Activated naive CD4-positive, alpha-beta T cell treated with anti-CD3 and anti-CD28 coated beads, Interleukin-2, amount 50 U/mL, for 72 hours (primary cell): ENCODE measurements at regions not wholly inside any gene's neighbourhood (a gene's known extent, or its start where the extent isn't known, plus 50 kb on each side); places are given as distances from the start of the nearest gene placed in this dataset.

Source experiments
- ATAC-seq, 2 donors: fragments of 150-1000 bp; cut with Tn5 transposase; 2 replicates each; pipeline ENCODE4 v1.10.0; 2021; ENCODE audit warnings: mild to moderate bottlenecking in 2 of 2, moderate library complexity in 2 of 2
- DNase-seq, 2 donors: peaks; one replicate each; pipeline ENCODE4 v3.0.0; 2021 to 2022; ENCODE audit warnings: low spot score in 2 of 2
- H3K27ac Mint-ChIP-seq, 2 donors: one replicate each; pipeline ENCODE4 v1.8.0; 2022; ENCODE audit warnings: mild to moderate bottlenecking in 2 of 2, mixed read lengths in 2 of 2
- H3K36me3 Mint-ChIP-seq, 2 donors: one replicate each; pipeline ENCODE4 v1.8.0; 2022; ENCODE audit warnings: mixed read lengths in 2 of 2
- H3K9me3 Mint-ChIP-seq, 2 donors: one replicate each; pipeline ENCODE4 v1.8.0; 2022; ENCODE audit warnings: mixed read lengths in 2 of 2

DNA sequence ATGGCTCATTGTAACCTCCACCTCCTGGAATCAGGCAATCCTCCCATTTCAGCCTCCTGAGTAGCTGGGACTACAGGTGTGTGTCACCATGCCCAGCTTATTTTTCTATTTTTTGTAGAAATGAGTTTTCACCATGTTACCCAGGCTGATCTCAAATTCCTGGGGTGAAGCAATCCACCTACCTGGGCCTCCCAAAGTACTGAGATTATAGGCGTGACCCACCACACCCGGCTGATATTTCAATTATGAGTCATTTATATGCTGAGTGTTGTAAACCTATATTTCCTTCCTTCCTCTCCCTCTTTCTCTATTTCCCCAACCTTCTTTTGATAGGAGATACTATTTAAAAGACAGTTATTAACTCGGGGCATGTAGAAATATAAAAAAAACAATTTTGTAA is 469.6 kb upstream of the ID2 start:
- DNase-seq (no peak), ATAC-seq (no peak)
- Mint-ChIP-seq H3K36me3 (peaks cover 6 to 7% of the 10 kb centered on the region in 2 donors), H3K9me3 (peaks cover 3 to 23% of the 10 kb centered on the region in 2 donors), H3K27ac (no peak overlapping the region)

DNA sequence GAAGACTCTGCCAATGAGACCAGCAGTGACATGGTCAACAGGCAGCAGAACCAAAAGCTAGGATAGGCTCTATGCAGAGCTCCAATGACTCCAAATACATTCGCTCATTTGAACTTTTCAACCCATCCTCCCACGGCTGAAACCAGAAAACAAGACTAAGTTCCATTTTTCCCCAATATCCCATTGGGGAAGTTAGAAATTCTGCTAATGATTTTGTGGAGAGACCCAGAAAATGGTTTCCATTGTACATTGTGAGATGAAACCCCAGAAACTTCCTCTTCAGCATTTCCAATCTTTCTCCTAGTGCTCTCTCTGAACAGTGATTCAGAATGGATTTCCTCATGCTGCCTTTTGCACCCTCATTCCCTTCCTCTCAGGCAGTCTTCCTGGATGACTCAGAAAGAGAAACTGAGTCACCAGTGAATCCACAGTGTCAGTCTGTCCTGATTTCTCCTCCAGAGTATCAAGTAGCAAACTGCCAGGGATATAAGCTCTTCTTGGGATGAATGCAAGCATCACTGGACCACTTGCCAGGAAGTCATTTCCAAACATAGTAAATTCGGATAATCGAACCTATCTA is 467.7 kb upstream of the ID2 start:
- Mint-ChIP-seq H3K9me3 (peaks cover 0 to 17% of the 10 kb centered on the region in 2 donors), H3K36me3 (no peaks in the 10 kb centered on the region), H3K27ac (no peak overlapping the region)
- DNase-seq (no peak), ATAC-seq (peak in 1 of 2 donors; percentile 44)

DNA sequence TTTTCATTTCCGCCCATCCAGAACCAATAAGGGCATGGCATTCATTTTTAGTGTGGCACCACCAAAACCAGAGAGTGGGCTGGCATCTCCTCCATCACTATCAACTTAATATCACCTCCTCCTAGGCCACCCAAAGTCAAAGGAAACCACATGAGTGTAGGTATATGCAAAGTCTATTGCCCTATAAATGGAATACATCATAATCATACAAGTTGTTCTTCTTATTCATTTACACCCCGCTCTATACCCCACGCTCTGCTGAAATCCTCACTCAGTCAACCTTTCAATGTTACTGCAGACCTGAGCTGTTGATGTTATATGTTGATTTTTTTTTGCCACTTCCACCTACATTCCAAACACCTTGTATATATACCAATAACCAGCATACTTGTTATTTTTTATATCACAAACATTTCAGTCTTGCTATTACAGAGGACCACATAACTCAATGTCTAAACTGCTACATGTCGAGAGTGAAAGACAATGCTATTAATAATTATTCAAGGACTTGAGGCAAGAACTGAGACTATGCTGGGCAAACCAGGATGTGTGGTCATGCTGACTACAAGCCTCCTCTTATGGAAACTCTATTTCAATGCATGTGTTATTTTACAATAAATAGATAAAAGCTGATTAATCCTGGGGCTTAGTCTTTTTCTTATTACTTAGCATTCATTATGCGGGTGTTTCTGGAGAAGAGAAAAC is 466.5 kb upstream of the ID2 start:
- Mint-ChIP-seq H3K36me3 (no peaks in the 10 kb centered on the region), H3K9me3 (peaks cover 0 to 9% of the 10 kb centered on the region in 2 donors), H3K27ac (no peak overlapping the region)
- DNase-seq (no peak), ATAC-seq (no peak)

DNA sequence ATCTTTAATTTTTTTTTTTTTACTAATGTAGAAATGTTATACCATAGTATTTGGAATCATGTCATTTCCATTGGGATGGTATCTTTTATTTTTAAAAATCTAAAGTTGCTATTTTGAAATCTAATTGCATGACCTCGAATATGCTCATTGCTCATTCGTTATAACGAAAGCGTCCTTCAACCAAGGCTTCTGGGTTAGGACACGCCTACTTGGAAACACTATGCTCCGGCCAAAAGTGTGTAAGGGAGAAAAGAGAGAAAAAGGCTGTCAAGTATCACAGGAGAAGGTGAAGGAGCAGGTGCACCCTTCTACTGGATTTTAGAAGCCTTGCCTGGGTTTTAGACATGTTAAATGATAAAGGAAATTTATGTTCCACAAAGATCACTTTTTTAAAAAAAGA is 465.9 kb upstream of the ID2 start:
- Mint-ChIP-seq H3K9me3 (peaks cover 0 to 9% of the 10 kb centered on the region in 2 donors), H3K27ac (no peak overlapping the region), H3K36me3 (no peaks in the 10 kb centered on the region)
- no peak for DNase-seq
- ATAC-seq: no peak

DNA sequence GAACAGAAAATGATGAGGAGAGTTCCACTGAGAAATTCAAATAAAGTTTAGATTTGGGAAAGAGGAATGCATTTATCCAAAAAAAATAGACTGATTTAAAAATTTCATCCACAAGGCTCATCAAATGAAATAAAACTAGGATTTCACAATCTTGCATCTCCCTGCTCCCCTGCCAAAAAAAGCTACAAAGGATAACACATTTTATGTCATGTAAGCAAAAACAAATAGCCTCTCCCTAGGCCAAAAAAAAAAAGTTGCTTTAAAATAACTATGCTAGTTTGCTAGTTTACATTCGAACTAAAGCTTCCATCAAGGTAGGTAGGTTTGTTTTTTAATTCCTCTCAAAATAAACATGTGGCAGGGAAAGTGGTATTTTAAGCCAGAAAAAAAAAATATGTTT is 465.5 kb upstream of the ID2 start:
- Mint-ChIP-seq H3K36me3 (no peaks in the 10 kb centered on the region), H3K9me3 (peaks cover 0 to 9% of the 10 kb centered on the region in 2 donors), H3K27ac (no peak overlapping the region)
- no peak for DNase-seq
- no peak for ATAC-seq

DNA sequence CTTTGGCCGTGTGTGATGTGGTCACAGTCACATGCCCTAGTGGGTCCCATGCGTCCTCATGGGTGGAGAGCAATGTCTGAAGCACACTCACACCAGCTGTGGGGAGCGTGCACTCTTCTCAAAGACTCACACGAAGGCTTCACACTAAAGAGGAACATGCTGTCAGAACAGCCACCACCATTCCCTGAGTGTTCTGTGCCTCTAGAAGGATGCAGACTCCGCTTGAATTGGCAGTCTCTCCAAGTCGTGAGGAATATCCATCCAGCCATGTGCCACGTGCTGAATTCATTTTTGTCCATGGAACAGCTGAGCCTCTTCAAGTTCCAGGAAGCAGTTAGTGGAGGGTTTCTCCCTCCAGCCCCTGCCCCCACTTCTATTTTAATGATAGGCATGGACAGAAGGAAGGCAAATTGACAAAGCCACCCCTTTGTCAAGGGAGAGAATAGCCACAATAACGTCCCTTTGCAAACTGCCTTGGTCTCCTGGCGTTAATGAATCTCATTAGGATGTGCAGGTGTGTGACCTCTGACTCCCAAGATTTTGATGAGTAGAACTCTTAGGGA is 464.3 kb upstream of the ID2 start:
- ATAC-seq (no peak), DNase-seq (no peak)
- no peak overlapping the region for H3K27ac Mint-ChIP-seq
- H3K9me3 Mint-ChIP-seq: peaks cover 0 to 9% of the 10 kb centered on the region in 2 donors
- H3K36me3 Mint-ChIP-seq: no peaks in the 10 kb centered on the region

DNA sequence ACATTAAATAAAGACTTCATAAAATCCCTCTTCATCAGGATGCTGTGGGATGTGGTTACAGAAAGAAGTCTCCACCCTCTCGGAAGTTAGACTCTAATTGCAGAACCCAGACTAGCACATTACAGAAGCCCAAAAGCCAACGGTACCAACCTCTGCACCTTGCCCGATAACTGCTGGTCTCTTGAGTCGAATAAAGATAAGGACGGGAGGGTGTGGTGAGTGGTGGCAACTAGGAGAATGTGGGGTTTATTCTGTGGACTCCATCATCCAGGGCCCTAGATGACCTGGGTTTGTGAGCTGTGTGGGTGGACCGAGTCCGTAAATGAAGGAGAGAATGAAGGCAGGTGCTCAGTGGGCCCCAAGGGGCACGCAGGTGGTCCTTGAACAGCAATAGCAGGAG is 462.8 kb upstream of the ID2 start:
- ATAC-seq: no peak
- Mint-ChIP-seq H3K36me3 (no peaks in the 10 kb centered on the region), H3K9me3 (peaks cover 0 to 5% of the 10 kb centered on the region in 2 donors), H3K27ac (no peak overlapping the region)
- no peak for DNase-seq

DNA sequence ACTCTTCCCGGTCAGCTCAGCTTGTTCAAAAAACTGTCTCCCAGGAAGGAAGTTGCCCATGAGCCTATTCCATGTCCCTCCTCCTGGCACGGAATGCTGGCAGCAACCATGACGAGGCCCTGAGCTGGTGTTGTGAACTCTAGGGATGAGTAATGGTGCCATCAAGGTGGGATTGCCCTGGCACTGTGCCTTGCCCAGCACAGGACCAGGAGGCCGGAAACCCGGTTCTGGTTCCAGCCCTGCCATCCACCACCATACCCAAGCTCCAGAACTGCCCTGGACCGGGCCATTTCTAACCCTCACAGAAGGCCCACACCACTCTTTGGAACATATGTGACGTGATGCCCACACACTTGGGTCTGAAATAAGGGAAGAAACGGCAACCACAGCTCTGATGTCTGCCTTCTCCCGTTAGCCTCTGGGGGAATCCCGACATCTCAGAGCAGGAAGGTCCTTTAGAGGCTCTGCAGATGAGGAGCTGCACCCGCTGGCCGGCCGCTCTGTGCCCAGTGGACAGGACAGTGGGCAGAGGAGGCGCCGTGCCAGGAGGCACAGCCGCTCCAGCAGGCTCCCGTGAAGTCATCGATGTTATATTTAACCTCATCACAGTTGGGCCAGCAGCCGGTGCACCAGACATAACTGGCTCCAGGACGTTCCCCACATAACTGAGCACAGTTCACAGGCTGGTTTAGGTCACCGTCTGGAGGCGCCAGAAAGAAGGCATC is 462.1 kb upstream of the ID2 start:
- Mint-ChIP-seq H3K36me3 (no peaks in the 10 kb centered on the region), H3K9me3 (no peaks in the 10 kb centered on the region), H3K27ac (no peak overlapping the region)
- DNase-seq (no peak), ATAC-seq (no peak)

DNA sequence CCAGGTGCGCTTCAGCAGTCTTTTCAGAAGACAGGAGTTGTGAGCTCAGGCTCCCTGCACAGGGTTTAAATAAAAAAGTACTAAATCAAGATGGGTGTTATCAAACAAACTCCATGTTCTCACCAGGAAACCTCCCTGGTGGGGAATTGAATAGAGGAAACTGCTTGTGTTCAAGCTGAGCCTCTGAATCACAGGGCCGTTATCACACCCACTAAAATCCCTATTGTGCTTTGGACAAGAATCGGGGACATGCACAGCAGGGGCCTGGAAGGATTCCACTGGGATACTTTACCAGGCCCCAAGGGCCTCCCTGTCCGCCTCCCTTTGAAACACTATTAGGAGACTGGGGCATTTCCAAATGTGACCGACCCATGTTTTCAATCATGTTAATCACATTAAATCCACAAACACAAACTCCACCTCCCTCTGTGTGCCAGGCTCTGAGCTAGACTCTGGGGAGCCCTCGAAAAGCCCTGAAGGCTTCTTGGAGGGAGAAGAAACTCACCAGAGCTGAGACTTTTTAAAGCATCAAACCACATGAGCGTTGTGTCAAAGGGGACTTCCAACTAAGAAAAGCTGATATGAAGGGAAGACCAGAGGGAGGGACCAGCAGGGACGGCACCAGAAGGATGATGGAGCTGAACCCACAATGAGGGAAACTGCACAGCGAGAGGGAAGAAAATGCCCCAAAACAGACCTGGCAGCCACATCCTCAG is 458.7 kb upstream of the ID2 start:
- Mint-ChIP-seq H3K9me3 (no peaks in the 10 kb centered on the region), H3K27ac (no peak overlapping the region), H3K36me3 (no peaks in the 10 kb centered on the region)
- peak in 1 of 2 donors; percentile 54 for ATAC-seq
- no peak for DNase-seq

DNA sequence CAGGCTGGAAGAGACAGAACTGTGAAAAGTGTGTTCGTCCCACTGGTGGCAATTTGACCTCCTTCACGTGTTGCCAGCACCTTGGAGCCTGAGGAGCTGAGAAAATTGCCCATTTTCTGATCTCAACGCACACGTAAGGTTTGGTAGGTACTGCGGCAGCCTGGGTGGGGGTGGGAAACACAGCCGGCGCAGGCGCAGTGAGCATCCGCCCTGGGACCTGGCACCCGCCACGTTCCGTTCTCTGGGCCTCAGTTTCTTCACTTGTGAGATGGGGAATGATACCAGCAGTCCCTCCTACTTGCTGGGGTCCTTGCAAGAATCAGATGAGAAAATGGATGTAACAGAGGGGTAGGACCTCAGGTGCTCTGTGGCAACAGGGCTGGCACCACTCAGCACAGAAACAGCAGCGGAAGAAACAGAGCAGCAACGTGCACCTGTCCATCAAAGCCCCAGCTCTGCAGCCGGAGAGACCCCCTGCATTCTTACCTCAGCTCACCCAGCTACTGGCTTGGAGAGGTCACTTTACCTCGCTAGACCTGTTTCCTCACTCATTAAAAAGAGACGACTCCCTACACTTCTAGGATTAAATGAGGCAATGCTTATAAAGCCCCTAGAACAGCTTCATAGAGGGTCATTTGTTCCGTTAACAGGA is 458.0 kb upstream of the ID2 start:
- Mint-ChIP-seq H3K9me3 (no peaks in the 10 kb centered on the region), H3K27ac (no peak overlapping the region), H3K36me3 (no peaks in the 10 kb centered on the region)
- no peak for DNase-seq
- no peak for ATAC-seq

DNA sequence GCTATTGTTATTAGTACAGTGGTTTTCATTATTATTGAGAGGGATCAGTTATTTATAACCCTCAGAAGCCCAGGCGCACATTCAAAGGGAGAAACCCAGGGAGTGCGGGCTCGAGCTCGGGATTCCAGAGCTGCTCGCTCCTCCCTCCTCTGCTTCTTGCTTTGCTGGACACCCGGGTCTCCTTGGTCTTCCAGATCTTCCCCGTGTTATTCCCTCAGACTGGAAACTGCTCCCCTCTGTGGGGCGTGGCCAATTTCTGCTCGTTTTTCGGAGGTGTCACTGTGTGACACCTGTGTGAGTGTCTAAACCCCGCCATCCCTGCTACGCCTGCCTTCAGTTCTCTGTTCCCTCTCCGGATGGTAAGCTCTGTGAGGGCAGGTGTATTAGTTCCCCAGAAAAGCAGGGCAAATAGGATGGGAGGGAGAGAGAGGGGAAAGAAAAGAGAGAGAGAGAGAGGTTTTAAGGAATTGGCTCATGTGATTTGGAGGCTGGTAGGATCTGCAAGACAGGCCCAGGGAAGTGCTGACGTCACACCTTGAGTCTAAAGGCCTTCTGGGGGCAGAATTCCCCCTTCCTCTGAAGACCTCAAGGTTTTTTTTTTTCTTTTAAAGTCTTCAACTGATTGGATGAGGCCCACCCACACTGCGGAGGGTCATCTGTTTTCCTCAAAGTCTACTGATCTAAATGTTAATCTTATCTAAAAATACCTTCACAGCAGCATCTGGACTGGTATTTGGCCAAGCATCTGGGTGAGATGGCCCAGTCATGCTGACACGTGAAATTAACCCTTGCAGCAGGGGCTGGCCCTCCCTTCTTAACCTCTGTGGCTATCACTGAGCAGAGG is 457.3 kb upstream of the ID2 start:
- DNase-seq (no peak), ATAC-seq (no peak)
- no peaks in the 10 kb centered on the region for H3K9me3 Mint-ChIP-seq
- no peaks in the 10 kb centered on the region for H3K36me3 Mint-ChIP-seq
- no peak overlapping the region for H3K27ac Mint-ChIP-seq

DNA sequence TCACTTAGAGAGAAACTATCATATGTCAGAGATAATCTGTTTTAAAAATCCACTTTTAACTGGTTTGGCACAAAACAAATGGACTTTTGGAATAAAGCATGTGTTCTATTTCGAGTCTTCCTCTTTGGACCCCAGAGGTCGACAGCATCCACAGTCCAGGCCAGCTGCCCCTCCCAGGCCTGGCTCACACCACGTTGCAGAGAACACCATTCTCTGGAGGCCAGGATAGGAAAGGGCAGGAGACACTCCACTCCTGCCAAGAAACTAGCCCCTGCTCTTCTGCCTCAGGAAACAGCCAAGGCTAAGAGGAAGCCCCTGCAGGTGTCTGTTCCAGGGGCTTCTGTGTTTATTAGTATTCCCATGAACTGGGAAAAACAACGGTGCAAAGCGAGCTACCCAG is 456.6 kb upstream of the ID2 start:
- no peaks in the 10 kb centered on the region for H3K9me3 Mint-ChIP-seq
- ATAC-seq (no peak), DNase-seq (no peak)
- no peak overlapping the region for H3K27ac Mint-ChIP-seq
- H3K36me3 Mint-ChIP-seq: no peaks in the 10 kb centered on the region

DNA sequence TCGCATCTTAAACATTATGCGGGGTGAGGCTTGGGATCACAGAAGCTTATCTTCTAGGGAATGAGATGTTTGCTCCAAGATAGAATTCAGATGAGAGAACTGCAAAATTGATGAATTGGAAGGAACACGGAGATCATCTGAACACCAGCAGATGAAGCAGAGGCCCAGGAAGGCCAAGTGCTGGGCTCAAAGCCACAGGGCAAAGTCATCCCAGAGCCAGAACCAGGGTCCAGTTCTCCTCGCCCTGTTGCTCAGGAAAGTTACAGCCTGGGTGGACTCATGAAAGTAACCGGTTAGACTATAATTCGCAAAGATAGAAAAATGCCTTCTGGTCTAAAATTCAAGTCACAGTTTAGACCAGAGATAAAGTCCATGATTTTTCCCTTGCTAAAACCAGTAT is 456.1 kb upstream of the ID2 start:
- no peak overlapping the region for H3K27ac Mint-ChIP-seq
- H3K9me3 Mint-ChIP-seq: no peaks in the 10 kb centered on the region
- H3K36me3 Mint-ChIP-seq: peaks cover 0 to 4% of the 10 kb centered on the region in 2 donors
- ATAC-seq: no peak
- no peak for DNase-seq

DNA sequence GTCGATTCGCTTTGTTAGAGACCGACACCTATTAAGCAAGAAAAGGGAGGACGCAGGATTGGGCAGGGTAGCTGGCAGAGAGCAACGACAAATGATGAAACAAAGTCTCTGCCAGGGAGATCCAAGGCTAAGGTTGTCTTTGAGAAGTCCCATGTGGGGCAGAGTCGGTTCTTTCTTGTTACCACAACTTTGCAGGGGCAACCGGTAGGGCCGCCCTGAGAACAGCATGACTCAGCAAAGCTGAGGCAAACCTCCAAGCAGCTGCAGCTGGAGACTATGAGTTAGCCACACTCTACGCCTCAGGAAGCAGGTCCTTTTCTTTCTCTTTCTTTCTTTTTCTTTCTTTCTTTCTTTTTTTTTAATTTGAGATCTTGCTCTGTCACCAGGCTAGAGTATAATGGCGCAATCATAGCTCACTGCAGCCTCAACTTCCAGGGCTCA is 452.3 kb upstream of the ID2 start:
- ATAC-seq (peak; percentile 77 to 89), DNase-seq (peak in 1 of 2 donors; percentile 14)
- peaks cover 0 to 9% of the 10 kb centered on the region in 2 donors for H3K36me3 Mint-ChIP-seq
- no peaks in the 10 kb centered on the region for H3K9me3 Mint-ChIP-seq
- peak overlapping the region in 1 of 2 donors; percentile 52 for H3K27ac Mint-ChIP-seq

DNA sequence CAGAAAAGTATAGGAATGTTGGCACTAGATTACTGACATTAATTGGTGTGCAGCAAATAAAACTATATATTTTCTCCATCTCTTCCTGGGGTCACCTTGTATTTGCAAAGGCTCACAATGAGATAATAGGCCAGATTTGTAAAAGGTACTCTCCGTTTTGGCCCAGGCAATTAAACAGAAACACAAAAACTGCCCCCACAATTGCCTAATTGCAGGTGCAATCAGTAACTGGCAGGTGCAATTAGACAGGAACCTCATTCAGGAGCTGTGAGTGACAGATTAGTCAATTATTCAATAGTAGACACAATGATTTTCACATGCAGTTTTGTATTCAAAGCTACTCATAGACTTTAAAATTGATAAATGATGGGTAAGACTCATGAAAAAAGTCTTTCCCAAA is 451.4 kb upstream of the ID2 start:
- Mint-ChIP-seq H3K9me3 (no peaks in the 10 kb centered on the region), H3K27ac (no peak overlapping the region), H3K36me3 (peaks cover 0 to 9% of the 10 kb centered on the region in 2 donors)
- DNase-seq (no peak), ATAC-seq (no peak)

DNA sequence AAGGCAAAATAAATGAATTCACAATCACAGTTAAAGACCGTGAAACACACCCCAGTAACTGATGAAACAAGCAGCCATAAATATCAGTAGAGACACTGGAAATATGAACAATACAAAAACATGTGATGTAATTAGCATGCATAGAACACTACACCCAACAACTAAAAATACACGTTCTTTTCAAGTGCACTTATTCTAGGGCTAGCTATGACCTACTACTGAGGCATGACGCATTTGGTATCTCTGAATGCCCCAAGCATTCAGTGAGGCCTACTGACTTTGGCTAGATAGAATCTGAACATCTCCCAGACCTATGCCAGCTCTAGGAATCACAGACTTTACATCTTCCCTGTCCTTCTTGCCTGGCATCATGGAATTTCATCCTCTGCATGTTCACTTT is 450.0 kb upstream of the ID2 start:
- no peak for DNase-seq
- Mint-ChIP-seq H3K27ac (no peak overlapping the region), H3K9me3 (no peaks in the 10 kb centered on the region), H3K36me3 (peaks cover 0 to 9% of the 10 kb centered on the region in 2 donors)
- no peak for ATAC-seq
